NB4 (cell line): ENCODE measurements at regions not wholly inside any gene's neighbourhood (a gene's known extent, or its start where the extent isn't known, plus 50 kb on each side); places are given as distances from the start of the nearest gene placed in this dataset.

Experiments
- POLR2A ChIP-seq: IDR thresholded peaks from 2 replicates; pipeline ENCODE4 v1.6.1; 2011; ENCODE audit warnings: mild to moderate bottlenecking; ENCODE audit not compliant: insufficient read length; ENCODE audit errors: extremely low read depth
- TF ChIP-seq, protein P1 (sequence below): IDR thresholded peaks from one replicate; pipeline ENCODE4 v1.5.1; 2012; ENCODE audit warnings: low read depth, low read length
- TF ChIP-seq, protein P2 (sequence below): IDR thresholded peaks from 2 replicates; pipeline ENCODE4 v1.6.1; 2011; ENCODE audit warnings: low read depth, low read length

DNA sequence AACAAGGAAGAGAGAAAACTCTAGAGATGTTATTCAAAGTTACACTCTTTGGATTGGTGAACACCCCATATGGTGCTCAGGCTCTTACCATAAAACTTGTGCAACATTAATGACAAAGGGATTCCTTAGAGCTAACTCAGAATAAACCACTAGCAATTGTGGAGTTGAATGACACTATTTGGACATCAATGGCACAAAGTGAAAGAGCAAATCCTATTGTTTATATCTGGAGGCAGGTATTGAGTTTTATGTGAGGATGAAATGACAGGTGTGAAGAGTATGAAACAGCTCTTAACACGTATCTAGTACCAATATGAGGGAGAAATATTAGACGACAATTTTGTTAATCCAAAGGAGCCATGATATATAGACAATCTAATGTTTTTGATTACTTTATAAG lies 584.9 kb upstream of the PBX1 start:
- TF ChIP-seq, protein P1, sequence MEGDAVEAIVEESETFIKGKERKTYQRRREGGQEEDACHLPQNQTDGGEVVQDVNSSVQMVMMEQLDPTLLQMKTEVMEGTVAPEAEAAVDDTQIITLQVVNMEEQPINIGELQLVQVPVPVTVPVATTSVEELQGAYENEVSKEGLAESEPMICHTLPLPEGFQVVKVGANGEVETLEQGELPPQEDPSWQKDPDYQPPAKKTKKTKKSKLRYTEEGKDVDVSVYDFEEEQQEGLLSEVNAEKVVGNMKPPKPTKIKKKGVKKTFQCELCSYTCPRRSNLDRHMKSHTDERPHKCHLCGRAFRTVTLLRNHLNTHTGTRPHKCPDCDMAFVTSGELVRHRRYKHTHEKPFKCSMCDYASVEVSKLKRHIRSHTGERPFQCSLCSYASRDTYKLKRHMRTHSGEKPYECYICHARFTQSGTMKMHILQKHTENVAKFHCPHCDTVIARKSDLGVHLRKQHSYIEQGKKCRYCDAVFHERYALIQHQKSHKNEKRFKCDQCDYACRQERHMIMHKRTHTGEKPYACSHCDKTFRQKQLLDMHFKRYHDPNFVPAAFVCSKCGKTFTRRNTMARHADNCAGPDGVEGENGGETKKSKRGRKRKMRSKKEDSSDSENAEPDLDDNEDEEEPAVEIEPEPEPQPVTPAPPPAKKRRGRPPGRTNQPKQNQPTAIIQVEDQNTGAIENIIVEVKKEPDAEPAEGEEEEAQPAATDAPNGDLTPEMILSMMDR, result no peak
- no peak for TF ChIP-seq POLR2A
- TF ChIP-seq, protein P2, sequence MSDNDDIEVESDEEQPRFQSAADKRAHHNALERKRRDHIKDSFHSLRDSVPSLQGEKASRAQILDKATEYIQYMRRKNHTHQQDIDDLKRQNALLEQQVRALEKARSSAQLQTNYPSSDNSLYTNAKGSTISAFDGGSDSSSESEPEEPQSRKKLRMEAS, result no peak
